HG02623 (cell line): ENCODE measurements at regions not wholly inside any gene's neighbourhood (a gene's known extent, or its start where the extent isn't known, plus 50 kb on each side); places are given as distances from the start of the nearest gene placed in this dataset.
"Not testable (repeated sequence)": the region's sequence is repeated elsewhere in the genome, so short reads cannot be mapped to it uniquely, and the experiment has no call there.

Source experiments
- ATAC-seq: cut with Tn5 transposase; IDR thresholded peaks from one replicate; pipeline ENCODE4 v1.9.1; 2021; ENCODE audit warnings: moderate library complexity; ENCODE audit not compliant: unreplicated experiment

DNA sequence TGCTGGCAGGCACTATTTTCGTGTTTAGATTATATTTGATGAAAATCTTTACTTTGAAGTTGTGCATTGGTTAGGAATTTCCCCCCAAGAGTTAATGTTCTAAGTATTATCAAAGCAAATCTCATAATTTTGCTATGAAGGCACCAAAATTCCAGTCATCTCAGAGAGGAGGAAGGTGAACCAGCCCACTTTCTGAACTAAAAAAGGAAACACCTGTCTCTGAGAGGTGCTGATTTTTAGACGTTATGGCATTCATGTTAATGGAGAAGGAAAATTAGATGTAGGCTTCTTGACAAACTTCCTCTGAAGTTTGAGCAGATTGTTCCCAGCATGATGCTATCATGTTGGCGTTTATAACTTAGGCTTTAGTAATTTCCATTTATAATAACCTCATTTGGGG is 432.9 kb upstream of the ACTBL2 start:
- no peak for ATAC-seq

- no peak for ATAC-seq
These were observed 428.8 kb upstream of the ACTBL2 start for GRCh38 chr5:57911438-57911837.

DNA sequence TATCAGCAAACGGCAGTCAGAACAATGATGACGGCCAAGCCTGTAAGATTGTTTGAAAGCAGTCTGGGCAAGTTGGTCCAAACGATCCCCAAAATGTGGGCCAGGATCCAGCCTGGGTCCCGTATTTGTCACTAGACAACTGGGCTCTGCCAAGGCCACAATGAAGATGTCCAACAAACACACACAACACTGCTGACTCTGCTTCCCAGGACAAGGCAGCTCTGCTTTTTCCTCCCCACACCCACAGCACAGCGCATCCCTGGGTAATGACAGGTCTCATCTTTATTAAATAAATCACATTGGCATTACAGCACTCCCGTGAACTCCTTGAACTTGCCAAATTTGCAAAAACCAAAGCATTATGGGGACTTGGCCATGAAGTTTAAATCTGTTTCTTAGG is 424.1 kb upstream of the ACTBL2 start:
- no peak for ATAC-seq

DNA sequence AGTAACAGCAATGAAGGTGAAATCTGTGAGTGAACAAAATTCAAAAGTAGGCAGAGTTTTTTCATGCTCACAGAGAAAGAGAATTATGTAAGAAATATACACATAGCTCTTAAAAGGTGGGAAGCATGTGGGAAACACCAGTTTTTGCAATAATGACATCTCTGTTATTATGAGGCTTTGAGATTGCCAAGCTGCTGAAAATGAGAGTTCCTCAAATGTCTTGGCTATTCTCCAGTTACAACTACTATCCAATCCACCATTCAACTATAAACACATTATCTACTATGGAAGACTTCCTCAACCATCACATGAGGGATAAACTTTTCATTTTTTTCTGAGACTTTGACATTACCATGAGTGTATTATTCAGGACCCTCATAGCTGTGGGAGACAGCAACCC is 420.8 kb upstream of the ACTBL2 start:
- no peak for ATAC-seq

GRCh38 chr5:57902095-57902494 is 419.5 kb upstream of the ACTBL2 start:
- ATAC-seq, result no peak

DNA sequence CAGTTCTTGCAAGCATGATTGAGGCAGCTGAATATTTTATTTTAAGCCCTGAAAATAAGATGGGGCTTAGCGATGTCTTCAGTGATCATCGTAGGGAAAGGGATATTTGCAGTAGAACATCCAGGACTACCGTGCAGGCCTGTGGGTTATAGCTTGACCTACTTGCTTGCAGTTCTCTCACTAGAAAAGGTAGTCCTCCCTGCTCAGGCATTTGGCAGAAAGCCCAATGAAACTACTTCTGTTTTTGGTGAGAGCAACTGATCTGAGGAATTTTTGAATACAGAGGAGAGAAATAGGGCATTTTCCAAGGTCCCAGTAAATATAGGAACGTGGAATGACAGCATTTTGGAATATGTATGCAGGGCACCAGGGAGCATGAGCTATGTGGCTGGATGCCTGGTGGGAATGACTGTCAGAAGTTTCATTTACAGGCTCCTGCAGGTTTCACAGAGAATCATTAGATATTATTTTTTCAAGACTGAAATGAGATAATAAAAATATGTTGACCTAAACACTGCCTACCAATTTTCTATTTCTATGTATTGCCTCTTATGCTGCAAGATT is 417.9 kb upstream of the ACTBL2 start:
- no peak for ATAC-seq

DNA sequence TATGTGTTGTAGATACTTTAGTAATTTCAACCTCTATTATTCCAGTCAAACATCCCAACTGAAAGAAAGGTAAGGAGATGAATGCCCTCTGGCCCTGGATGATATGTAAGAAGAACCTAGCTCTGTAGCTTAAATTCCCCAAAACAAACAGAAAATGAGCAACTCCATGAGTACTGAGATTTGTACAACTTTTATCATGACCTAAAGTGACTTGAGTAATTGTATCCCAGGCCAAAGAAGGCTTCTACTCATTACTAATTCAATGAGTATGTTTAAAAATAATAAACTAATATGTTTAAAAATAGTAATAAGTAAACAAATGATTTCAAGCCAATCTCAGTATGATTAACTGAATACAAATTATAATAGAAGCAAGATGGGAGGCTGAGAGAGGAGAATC is 414.0 kb upstream of the ACTBL2 start:
- no peak for ATAC-seq

- ATAC-seq, result no peak
These were observed 413.2 kb upstream of the ACTBL2 start for GRCh38 chr5:57895766-57896165.

DNA sequence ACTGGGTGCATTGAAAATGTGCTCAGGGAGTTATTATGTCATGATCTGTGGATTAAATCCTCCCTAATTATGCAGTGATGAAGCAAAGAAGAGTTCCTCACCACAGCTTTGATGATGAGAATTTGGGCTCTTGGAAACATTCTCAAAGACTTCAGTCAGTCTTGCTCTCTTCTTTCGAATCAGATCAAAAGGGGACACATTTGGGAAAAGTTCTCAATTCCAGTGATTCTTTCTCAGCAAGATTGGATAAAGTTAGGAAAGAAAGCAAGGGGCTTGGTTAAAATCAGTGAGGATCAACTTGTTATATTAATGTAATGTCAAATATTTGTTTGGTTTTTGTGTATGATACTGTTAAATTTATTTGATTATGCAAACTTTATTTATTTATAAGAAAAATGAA is 411.3 kb upstream of the ACTBL2 start:
- ATAC-seq, result no peak

GRCh38 chr5:57891443-57891842 is 408.8 kb upstream of the ACTBL2 start:
- no peak for ATAC-seq

GRCh38 chr5:57889558-57889957 is 406.9 kb upstream of the ACTBL2 start:
- ATAC-seq, result no peak

GRCh38 chr5:57887851-57888621 is 405.4 kb upstream of the ACTBL2 start:
- ATAC-seq, result no peak

DNA sequence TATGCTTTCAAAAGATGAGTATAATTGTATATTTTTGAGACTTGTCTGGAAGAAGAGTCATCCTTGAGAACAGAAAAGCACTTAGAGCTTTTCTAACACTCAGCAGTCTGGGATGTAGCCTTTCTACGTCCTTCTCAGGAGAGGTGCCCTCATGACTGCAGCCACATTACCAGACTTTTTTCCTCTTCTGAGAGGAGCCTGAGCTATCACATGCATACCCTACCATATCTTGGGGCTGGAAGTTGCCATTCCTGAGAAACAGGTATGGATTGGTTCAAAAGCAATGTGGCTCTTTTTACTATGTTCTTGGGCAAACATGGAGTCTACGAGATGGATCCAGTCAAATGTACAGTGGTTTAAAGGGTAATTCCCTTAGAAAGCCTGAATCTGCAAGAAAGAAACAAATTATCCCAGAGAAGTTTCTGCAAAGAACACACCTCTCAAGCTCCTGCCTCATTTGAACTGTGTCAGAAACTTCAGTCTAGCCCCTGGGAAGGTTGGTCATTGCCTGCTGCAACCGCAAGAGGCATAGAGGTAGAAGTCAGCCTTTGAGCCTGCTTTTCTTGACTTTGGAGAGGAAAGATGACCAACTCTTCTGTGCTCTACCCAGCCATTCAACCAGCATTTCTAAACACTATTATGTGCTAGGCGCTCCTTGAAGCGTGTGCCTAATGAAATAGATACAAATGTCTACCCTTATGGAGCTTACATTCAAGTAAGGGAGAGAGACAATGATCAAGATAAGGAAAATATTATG is 401.9 kb upstream of the ACTBL2 start:
- no peak for ATAC-seq

DNA sequence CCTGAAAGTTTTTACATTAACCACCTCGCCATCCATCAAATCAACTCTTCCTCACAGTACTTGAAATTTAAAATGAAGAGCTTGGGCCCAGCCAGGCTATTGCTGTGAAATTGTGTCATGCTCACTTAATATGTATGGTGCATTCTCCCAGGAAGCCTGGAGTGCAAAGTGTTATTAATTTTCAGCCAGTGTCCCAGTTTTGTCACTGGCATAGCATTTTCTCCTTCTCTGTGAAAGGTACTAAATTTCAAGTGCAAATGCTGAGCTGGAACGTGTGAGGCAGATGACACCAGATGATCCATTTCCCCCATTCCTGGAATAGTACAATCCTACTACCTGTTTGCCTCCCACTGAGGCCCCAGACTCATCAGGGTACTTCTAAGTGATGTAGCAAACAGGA is 397.6 kb upstream of the ACTBL2 start:
- no peak for ATAC-seq

DNA sequence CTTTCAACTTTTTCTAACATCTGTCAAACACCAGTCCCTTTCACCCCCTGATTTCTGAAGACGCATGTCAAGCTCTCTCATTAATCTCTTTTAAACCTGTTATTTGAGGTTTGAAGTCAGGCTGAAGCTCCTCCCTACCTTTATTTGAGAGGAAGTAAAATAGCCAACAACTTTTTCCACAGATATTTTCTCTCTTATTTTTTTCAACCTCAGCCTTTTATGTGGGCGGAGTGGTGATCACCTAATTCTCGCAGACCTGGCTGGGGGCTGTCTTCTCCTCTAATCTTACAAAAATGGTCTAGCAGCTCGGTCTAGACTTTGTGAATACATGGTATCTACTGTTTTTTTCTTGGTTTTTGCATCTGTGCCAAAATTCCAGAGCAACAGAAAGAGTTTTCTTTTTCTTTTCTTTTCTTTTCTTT is 395.7 kb upstream of the ACTBL2 start:
- ATAC-seq, result no peak

- ATAC-seq, result no peak
These were observed 388.9 kb upstream of the ACTBL2 start for GRCh38 chr5:57871496-57871895.

GRCh38 chr5:57870267-57870666 is 387.7 kb upstream of the ACTBL2 start:
- not testable (repeated sequence) for ATAC-seq

GRCh38 chr5:57863661-57864060 is 381.1 kb upstream of the ACTBL2 start:
- ATAC-seq, result no peak

DNA sequence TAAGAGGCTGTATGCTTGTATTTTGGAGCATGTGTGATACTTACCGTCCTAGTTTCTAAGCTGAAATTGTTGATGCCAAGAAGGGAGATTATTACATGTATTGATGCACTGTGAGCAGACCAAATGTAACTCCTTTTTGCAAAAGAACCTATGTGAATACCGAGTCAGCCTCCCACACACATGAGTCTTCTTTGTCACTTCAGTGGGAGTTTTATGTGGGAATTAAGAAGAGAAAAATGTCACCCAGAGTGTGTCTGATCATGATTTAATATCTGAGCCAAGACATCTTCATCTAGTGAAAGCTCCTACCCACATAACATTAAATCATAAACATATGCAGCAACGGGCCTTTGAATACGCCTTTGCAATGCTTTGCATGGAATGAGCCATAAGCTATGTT is 380.3 kb upstream of the ACTBL2 start:
- no peak for ATAC-seq

DNA sequence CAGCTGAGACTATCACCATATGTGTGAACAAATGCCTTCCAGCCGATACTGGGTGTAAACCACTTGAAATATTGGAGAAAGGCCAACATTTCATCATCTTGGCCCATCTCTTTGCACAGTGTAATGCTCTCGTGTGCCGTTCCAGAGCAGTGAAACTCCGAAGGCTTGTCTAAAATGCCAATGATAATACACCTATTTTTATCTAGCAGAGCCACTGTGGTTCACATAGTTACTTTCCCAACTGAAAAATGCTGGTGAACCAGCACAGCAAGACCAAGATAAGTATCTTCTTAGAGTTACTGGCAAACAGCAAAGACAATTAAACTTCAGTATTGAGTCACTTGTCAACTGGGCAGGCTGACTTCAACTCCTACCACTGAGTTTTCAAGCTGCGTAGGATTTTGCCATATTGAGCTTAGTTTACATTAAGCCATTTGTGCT is 379.9 kb upstream of the ACTBL2 start:
- ATAC-seq, result no peak

- ATAC-seq, result no peak
These were observed 377.0 kb upstream of the ACTBL2 start for GRCh38 chr5:57859626-57860025.

DNA sequence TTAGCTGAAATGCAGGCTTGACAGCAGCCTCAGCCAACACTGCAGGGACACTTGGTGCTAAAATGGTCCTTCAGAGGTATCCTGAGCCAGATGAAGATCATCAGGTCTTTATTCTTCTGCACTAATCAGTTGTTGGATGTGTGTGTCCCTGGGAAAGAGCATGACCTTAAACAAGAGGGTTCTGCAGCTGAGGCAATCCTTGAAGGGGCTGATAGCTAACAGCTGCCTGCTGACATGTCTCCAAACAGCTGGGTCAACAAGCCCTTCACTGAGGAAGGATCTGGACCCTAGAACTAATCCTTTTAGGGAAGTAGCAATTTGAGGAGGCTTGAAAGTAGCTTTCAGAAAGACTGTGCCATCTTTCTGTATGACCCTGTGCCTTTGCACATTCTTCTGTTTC is 376.3 kb upstream of the ACTBL2 start:
- ATAC-seq, result no peak
